Chondrocyte (in vitro differentiated cells): ENCODE measurements at regions not wholly inside any gene's neighbourhood (a gene's known extent, or its start where the extent isn't known, plus 50 kb on each side); places are given as distances from the start of the nearest gene placed in this dataset.

ENCODE experiments used
- DNase-seq: peaks from one replicate; pipeline ENCODE4 v3.0.0; 2021; ENCODE audit warnings: mixed read lengths, low spot score
- H3K27ac Mint-ChIP-seq: one replicate; pipeline ENCODE4 v1.8.0; 2021; ENCODE audit warnings: mild to moderate bottlenecking, moderate library complexity, mixed read lengths; ENCODE audit not compliant: unreplicated experiment
- H3K27me3 Mint-ChIP-seq: 2 replicates; pipeline ENCODE4 v1.8.0; 2021; ENCODE audit warnings: low read depth, mixed read lengths
- H3K36me3 Mint-ChIP-seq: 2 replicates; pipeline ENCODE4 v1.8.0; 2021; ENCODE audit warnings: low read depth, mixed read lengths
- H3K4me1 Mint-ChIP-seq: 2 replicates; pipeline ENCODE4 v1.8.0; 2021; ENCODE audit warnings: low read depth, mild to moderate bottlenecking, mixed read lengths
- H3K4me3 Mint-ChIP-seq: one replicate; pipeline ENCODE4 v1.8.0; 2021; ENCODE audit warnings: mild to moderate bottlenecking, moderate library complexity, mixed read lengths; ENCODE audit not compliant: unreplicated experiment
- H3K9me3 Mint-ChIP-seq: 2 replicates; pipeline ENCODE4 v1.8.0; 2021; ENCODE audit warnings: low read depth, mixed read lengths
- TF ChIP-seq, protein P1 (sequence below): fragments of 200-600 bp; sonication (generic); IDR thresholded peaks from 2 replicates; pipeline ENCODE4 v1.5.0; 2021; ENCODE audit warnings: antibody characterized with exemption, mild to moderate bottlenecking, moderate library complexity

DNA sequence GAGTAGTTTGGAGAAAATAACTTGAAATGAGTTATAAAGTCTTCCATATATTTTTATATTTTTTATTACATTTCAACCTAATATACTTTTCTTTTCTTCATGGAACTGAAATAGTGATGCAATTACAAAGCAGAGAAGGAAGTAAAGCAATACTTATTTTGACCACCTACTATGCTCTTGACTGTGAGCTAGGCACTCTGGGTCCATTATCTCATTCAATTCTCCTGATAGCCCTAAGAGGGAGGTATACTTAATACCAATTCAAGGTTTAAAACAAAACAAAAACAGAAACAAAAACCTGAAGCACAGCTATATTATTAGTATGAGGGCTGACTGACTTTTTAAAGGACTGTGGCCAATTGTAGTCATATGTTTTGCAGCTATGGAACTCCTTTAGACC is 193.5 kb downstream of the MAD2L1 start:
- Mint-ChIP-seq H3K27ac (no peak overlapping the region), H3K4me1 (no peaks in the 10 kb centered on the region), H3K4me3 (no peak overlapping the region), H3K27me3 (no peaks in the 10 kb centered on the region), H3K36me3 (no peaks in the 10 kb centered on the region), H3K9me3 (peaks cover 1% of the 10 kb centered on the region)
- TF ChIP-seq, protein P1, sequence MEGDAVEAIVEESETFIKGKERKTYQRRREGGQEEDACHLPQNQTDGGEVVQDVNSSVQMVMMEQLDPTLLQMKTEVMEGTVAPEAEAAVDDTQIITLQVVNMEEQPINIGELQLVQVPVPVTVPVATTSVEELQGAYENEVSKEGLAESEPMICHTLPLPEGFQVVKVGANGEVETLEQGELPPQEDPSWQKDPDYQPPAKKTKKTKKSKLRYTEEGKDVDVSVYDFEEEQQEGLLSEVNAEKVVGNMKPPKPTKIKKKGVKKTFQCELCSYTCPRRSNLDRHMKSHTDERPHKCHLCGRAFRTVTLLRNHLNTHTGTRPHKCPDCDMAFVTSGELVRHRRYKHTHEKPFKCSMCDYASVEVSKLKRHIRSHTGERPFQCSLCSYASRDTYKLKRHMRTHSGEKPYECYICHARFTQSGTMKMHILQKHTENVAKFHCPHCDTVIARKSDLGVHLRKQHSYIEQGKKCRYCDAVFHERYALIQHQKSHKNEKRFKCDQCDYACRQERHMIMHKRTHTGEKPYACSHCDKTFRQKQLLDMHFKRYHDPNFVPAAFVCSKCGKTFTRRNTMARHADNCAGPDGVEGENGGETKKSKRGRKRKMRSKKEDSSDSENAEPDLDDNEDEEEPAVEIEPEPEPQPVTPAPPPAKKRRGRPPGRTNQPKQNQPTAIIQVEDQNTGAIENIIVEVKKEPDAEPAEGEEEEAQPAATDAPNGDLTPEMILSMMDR, result no peak
- DNase-seq, result no peak

- TF ChIP-seq, protein P1, result no peak
- no peaks in the 10 kb centered on the region for H3K36me3 Mint-ChIP-seq
- no peak overlapping the region for H3K4me3 Mint-ChIP-seq
- no peaks in the 10 kb centered on the region for H3K4me1 Mint-ChIP-seq
- H3K27me3 Mint-ChIP-seq, result no peaks in the 10 kb centered on the region
- no peak for DNase-seq
- no peak overlapping the region for H3K27ac Mint-ChIP-seq
- H3K9me3 Mint-ChIP-seq, result peaks cover 3% of the 10 kb centered on the region
These were observed 194.2 kb downstream of the MAD2L1 start for GRCh38 chr4:119872371-119873016.

DNA sequence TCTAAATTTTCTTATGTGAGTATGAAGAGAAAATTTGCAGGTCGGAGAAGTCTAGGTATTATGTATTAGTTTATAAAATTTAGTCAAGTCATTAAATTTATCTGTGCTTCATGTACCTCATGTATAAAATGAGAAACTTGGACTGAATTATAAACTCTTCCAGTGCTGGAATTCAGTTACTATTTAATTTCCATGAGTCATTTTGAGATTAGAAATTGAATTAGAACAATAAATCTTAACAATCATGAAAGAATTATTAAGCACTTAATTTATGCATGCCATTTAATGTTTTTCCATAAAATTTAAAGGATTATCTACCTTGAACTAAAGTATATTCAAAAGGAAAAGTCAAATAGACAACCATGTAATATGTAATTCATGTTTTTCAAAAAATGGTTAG is 195.8 kb downstream of the MAD2L1 start:
- no peak for DNase-seq
- no peaks in the 10 kb centered on the region for H3K4me1 Mint-ChIP-seq
- H3K27ac Mint-ChIP-seq, result no peak overlapping the region
- H3K9me3 Mint-ChIP-seq, result peaks cover 3% of the 10 kb centered on the region
- no peak overlapping the region for H3K4me3 Mint-ChIP-seq
- no peaks in the 10 kb centered on the region for H3K36me3 Mint-ChIP-seq
- TF ChIP-seq, protein P1, result no peak
- H3K27me3 Mint-ChIP-seq, result no peaks in the 10 kb centered on the region

DNA sequence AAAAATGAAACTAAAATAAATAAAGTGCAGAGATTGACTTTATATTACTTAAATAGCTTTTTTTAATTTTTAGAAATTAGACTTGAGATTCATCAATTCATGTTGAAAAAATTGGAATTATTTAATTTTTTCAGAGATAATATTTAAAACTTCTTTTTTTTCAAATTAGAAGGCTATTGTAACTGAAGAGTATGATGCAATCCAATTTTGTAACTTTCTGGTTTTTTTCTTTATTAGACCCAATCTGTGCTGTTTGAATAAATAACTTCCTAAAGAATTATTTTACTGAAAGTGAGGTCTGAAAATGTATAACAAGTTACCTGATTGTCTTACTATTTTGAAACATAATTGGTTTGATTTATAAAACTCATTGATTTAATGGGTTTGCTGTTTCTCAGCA is 200.9 kb downstream of the MAD2L1 start:
- TF ChIP-seq, protein P1, result no peak
- H3K4me1 Mint-ChIP-seq, result peaks cover 2% of the 10 kb centered on the region
- H3K4me3 Mint-ChIP-seq, result no peak overlapping the region
- no peaks in the 10 kb centered on the region for H3K36me3 Mint-ChIP-seq
- no peak overlapping the region for H3K27ac Mint-ChIP-seq
- no peaks in the 10 kb centered on the region for H3K27me3 Mint-ChIP-seq
- no peak for DNase-seq
- peaks cover 3% of the 10 kb centered on the region for H3K9me3 Mint-ChIP-seq

GRCh38 chr4:119865389-119865788 is 201.3 kb downstream of the MAD2L1 start:
- H3K4me3 Mint-ChIP-seq, result no peak overlapping the region

More at GRCh38 chr4:119865389-119865788, 201.3 kb downstream of the MAD2L1 start:
- no peak overlapping the region for H3K27ac Mint-ChIP-seq
- peaks cover 2% of the 10 kb centered on the region for H3K4me1 Mint-ChIP-seq
- H3K9me3 Mint-ChIP-seq, result peaks cover 3% of the 10 kb centered on the region
- H3K36me3 Mint-ChIP-seq, result no peaks in the 10 kb centered on the region
- no peaks in the 10 kb centered on the region for H3K27me3 Mint-ChIP-seq
- no peak for DNase-seq
- TF ChIP-seq, protein P1, result no peak
